ENCODE measurements at regions not wholly inside any gene's neighbourhood (a gene's known extent, or its start where the extent isn't known, plus 50 kb on each side); places are given as distances from the start of the nearest gene placed in this dataset.

GRCh38 chr7:23968791-23969190 is 258.8 kb downstream of the STK31 start:
- no peak overlapping the region for H3K4me3 ChIP-seq (ENCODE audit: control insufficient read depth in 2 of 3, extremely low read depth in 1 of 3, insufficient read depth in 2 of 3, low read depth in 1 of 3, low read length in 3 of 3)
- H3K9ac ChIP-seq (ENCODE audit: control insufficient read depth, extremely low read depth, insufficient read depth, low read length) = no peak overlapping the region
- H3K4me1 ChIP-seq (ENCODE audit: control insufficient read depth, extremely low read depth, insufficient read depth, low read length) = peaks cover 3% of the 10 kb centered on the region
- H2AFZ ChIP-seq (ENCODE audit: control insufficient read depth, low read length) = no peak overlapping the region
- DNase-seq (ENCODE audit: low read depth, low spot score) = no peak
- H3K9me3 ChIP-seq (ENCODE audit: control insufficient read depth, low read depth, low read length) = no peaks in the 10 kb centered on the region
- no peaks in the 10 kb centered on the region for H3K79me2 ChIP-seq (ENCODE audit: control insufficient read depth, insufficient read depth, low read length)
- H3K27me3 ChIP-seq (ENCODE audit: control insufficient read depth, extremely low read depth, insufficient read depth, low read length) = no peaks in the 10 kb centered on the region
- dilution Hi-C loops (cut with MboI; ENCODE audit: extremely low pct_ligation_motif_present, low sequenced_read_pairs) = no loop called here
- no peak overlapping the region for H3K27ac ChIP-seq (ENCODE audit: control insufficient read depth, insufficient read depth, low read length)
- FAIRE-seq = no peak
- H3K9me1 ChIP-seq (ENCODE audit: control insufficient read depth, extremely low read depth, insufficient read depth, low read length) = no peaks in the 10 kb centered on the region
- H4K20me1 ChIP-seq (ENCODE audit: control insufficient read depth, extremely low read depth, insufficient read depth, low read length) = no peaks in the 10 kb centered on the region
- no peaks in the 10 kb centered on the region for H3K36me3 ChIP-seq (ENCODE audit: control insufficient read depth in 2 of 2, extremely low read depth in 1 of 2, insufficient read depth in 2 of 2, low read length in 2 of 2)
- H3K4me2 ChIP-seq (ENCODE audit: control insufficient read depth, extremely low read depth, insufficient read depth, low read depth, low read length) = no peak overlapping the region
- TF ChIP-seq EZH2 (IDR thresholded peaks at IDR 0.05; ENCODE audit: low read length) (no peak), CTCF (optimal IDR thresholded peaks at IDR 0.05 in 1 of 3, IDR thresholded peaks at IDR 0.05 in 1 of 3, conservative IDR thresholded peaks at IDR 0.05 in 1 of 3; ENCODE audit: extremely low read depth in 1 of 3, insufficient read depth in 2 of 3, low read length in 3 of 3) (no peak)

- peaks cover 3% of the 10 kb centered on the region for H3K4me1 ChIP-seq (ENCODE audit: control insufficient read depth, extremely low read depth, insufficient read depth, low read length)
- H3K4me2 ChIP-seq (ENCODE audit: control insufficient read depth, extremely low read depth, insufficient read depth, low read depth, low read length) = no peak overlapping the region
- DNase-seq (ENCODE audit: low read depth, low spot score) (no peak), FAIRE-seq (no peak)
- no peak overlapping the region for H3K4me3 ChIP-seq (ENCODE audit: control insufficient read depth in 2 of 3, extremely low read depth in 1 of 3, insufficient read depth in 2 of 3, low read depth in 1 of 3, low read length in 3 of 3)
- no peaks in the 10 kb centered on the region for H3K9me1 ChIP-seq (ENCODE audit: control insufficient read depth, extremely low read depth, insufficient read depth, low read length)
- H3K79me2 ChIP-seq (ENCODE audit: control insufficient read depth, insufficient read depth, low read length) = no peaks in the 10 kb centered on the region
- H3K27ac ChIP-seq (ENCODE audit: control insufficient read depth, insufficient read depth, low read length) = no peak overlapping the region
- no peak overlapping the region for H2AFZ ChIP-seq (ENCODE audit: control insufficient read depth, low read length)
- no peaks in the 10 kb centered on the region for H3K9me3 ChIP-seq (ENCODE audit: control insufficient read depth, low read depth, low read length)
- no peak overlapping the region for H3K9ac ChIP-seq (ENCODE audit: control insufficient read depth, extremely low read depth, insufficient read depth, low read length)
- H4K20me1 ChIP-seq (ENCODE audit: control insufficient read depth, extremely low read depth, insufficient read depth, low read length) = no peaks in the 10 kb centered on the region
- TF ChIP-seq EZH2 (IDR thresholded peaks at IDR 0.05; ENCODE audit: low read length) (no peak), CTCF (optimal IDR thresholded peaks at IDR 0.05 in 1 of 3, IDR thresholded peaks at IDR 0.05 in 1 of 3, conservative IDR thresholded peaks at IDR 0.05 in 1 of 3; ENCODE audit: extremely low read depth in 1 of 3, insufficient read depth in 2 of 3, low read length in 3 of 3) (no peak)
- H3K36me3 ChIP-seq (ENCODE audit: control insufficient read depth in 2 of 2, extremely low read depth in 1 of 2, insufficient read depth in 2 of 2, low read length in 2 of 2) = no peaks in the 10 kb centered on the region
- no peaks in the 10 kb centered on the region for H3K27me3 ChIP-seq (ENCODE audit: control insufficient read depth, extremely low read depth, insufficient read depth, low read length)
- dilution Hi-C loops (cut with MboI; ENCODE audit: extremely low pct_ligation_motif_present, low sequenced_read_pairs) = no loop called here
Observed at GRCh38 chr7:23969443-23969842, 259.4 kb downstream of the STK31 start.
